Thymus (tissue), 11 donors: ENCODE measurements at regions not wholly inside any gene's neighbourhood (a gene's known extent, or its start where the extent isn't known, plus 50 kb on each side); places are given as distances from the start of the nearest gene placed in this dataset.
"Not testable (repeated sequence)": the region's sequence is repeated elsewhere in the genome, so short reads cannot be mapped to it uniquely, and the experiment has no call there.

Experiments
- DNase-seq, 9 donors: peaks; one replicate each; pipeline ENCODE4 v3.0.0-alpha.2; 2013; ENCODE audit warnings: low spot score in 9 of 9, low read depth in 6 of 9, missing footprints in 1 of 9
- H3K27ac ChIP-seq, 2 donors: one replicate each; pipeline ENCODE4 v1.5.1; 2013; ENCODE audit warnings: control low read depth in 1 of 2, low read depth in 1 of 2, low read length in 1 of 2, mild to moderate bottlenecking in 1 of 2, moderate library complexity in 1 of 2
- H3K27me3 ChIP-seq, 2 donors: one replicate each; pipeline ENCODE4 v1.5.1; 2013; ENCODE audit warnings: low read length in 1 of 2; ENCODE audit not compliant: control insufficient read depth in 2 of 2, insufficient read depth in 1 of 2
- H3K36me3 ChIP-seq, 2 donors: one replicate each; pipeline ENCODE4 v1.5.1; 2013; ENCODE audit warnings: low read length in 1 of 2, mild to moderate bottlenecking in 1 of 2, moderate library complexity in 1 of 2; ENCODE audit not compliant: control insufficient read depth in 2 of 2, insufficient read depth in 2 of 2
- H3K4me1 ChIP-seq, 2 donors: one replicate each; pipeline ENCODE4 v1.5.1; 2013; ENCODE audit warnings: low read length in 2 of 2; ENCODE audit not compliant: control insufficient read depth in 2 of 2, insufficient read depth in 2 of 2
- H3K4me3 ChIP-seq, 2 donors: one replicate each; pipeline ENCODE4 v1.5.1; 2013; ENCODE audit warnings: low read length in 2 of 2, control low read depth in 1 of 2, mild to moderate bottlenecking in 1 of 2
- H3K9me3 ChIP-seq, 2 donors: one replicate each; pipeline ENCODE4 v1.5.1; 2013; ENCODE audit warnings: low read length in 1 of 2, mild to moderate bottlenecking in 1 of 2; ENCODE audit not compliant: control insufficient read depth in 2 of 2, insufficient read depth in 1 of 2
- WGBS: extraction: QIAGEN DNeasy Blood & Tissue Kit; methylation state at CpG from one replicate; pipeline ENCODE4 v1.1.7; 2013; 5-methylcytosine and 5-hydroxymethylcytosine counted together
- donor health status: healthy.

DNA sequence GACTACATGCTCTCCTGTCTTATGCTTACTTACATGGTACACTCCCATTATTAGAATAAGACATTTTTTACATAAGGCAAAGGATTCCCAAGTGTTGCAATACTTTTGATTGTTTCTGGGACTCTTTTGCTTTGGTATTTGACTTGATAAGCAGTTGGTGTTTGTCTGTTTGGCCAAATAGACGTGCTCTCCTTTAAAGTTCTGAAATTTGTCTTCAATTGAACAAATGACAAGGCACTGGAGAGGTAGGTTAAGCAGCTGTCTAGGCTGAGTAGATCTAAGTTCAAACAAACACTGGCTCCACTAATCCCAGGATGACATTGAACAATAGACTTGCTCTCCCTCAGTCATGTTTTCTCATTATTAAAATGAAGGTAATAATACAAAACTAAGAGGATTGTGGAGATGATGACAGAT is 430.5 kb downstream of the STK39 start:
- Histone ChIP-seq H3K27ac (no peak overlapping the region), H3K36me3 (no peaks in the 10 kb centered on the region), H3K4me1 (no peaks in the 10 kb centered on the region), H3K27me3 (no peaks in the 10 kb centered on the region), H3K9me3 (no peaks in the 10 kb centered on the region), H3K4me3 (no peak overlapping the region)
- DNase-seq, result no peak
- WGBS, result 63% methylated on average over 1 of the region's 1 CpG

DNA sequence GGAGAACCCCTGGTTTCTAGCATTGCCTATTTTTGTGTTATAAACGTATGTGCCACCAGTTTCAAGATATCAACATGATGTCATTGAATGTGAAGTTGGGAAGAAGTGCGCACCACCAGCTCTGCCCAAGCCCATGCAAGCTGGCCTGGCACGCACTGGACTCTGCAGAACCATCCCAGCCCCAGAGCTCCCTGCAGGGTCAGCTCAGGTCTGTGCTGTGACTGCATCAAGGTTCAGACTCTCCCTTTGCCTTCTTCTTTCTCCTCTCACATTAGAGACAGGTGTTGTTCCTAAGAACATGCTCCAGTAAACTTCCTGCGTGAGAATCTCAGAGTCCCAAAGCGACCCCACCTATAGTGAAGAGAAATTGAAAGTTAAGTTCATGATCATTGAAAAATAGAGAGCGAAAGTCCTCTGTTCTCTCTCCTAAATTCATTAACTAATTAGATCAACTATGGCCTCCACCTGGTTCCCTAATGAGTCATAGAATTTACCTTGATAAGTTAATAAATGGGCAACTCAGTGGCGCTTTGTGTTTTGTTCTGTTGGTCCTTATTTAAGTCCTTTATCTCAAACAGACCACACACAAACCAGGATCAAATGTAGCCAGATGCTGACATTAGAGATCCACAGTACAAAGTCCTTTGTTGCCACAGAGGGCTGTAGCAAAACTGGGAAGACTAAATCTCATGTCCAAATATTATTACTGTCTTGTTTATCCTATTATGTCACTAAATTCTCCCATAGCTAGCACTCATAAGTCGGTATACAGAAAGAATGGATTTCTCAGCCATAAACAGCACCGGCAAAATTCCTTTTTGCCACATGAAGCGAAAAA is 432.3 kb downstream of the STK39 start:
- DNase-seq, result no peak
- H3K27me3 ChIP-seq, result no peaks in the 10 kb centered on the region
- no peak overlapping the region for H3K27ac ChIP-seq
- no peaks in the 10 kb centered on the region for H3K9me3 ChIP-seq
- H3K4me3 ChIP-seq, result no peak overlapping the region
- no peaks in the 10 kb centered on the region for H3K36me3 ChIP-seq
- WGBS, result 91% methylated on average over 10 of the region's 10 CpGs
- no peaks in the 10 kb centered on the region for H3K4me1 ChIP-seq

DNA sequence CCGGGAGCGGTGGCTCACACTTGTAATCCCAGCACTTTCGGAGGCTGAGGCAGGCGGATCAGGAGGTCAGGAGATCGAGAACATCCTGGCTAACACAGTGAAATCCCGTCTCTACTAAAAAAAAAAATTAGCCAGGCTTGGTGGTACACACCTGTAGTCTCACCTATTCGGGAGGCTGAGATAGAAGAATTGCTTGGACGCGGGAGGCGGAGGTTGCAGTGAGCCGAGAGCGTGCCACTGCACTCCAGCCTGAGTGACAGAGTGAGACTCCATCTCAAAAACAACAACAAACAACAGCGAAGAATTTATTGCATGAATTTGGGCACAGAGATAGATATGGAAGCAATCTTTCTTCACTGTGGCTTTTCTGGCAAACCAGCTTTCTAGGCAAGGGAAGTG is 432.9 kb downstream of the STK39 start:
- H3K27ac ChIP-seq, H3K4me1 ChIP-seq, H3K36me3 ChIP-seq, DNase-seq, H3K27me3 ChIP-seq, H3K9me3 ChIP-seq, H3K4me3 ChIP-seq: not testable (repeated sequence)
- WGBS, result 98% methylated on average over 13 of the region's 13 CpGs

DNA sequence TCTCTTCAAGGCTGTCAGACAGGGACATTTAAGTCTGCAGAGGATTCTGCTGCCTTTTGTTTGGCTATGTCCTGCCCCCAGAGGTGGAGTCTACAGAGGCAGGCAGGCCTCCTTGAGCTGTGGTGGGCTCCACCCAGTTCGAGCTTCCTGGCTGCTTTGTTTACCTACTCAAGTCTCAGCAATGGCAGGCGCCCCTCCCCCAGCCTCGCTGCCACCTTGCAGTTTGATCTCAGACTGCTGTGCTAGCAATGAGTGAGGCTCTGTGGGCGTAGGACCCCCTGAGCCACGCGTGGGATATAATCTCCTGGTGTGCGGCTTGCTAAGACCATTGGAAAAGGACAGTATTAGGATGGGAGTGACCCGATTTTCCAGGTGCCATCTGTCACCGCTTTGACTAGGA is 437.6 kb downstream of the STK39 start:
- not testable (repeated sequence) for H3K4me1 ChIP-seq, H3K4me3 ChIP-seq, H3K27me3 ChIP-seq, H3K36me3 ChIP-seq, DNase-seq, H3K27ac ChIP-seq, H3K9me3 ChIP-seq
- WGBS, result 89% methylated on average over 9 of the region's 9 CpGs

DNA sequence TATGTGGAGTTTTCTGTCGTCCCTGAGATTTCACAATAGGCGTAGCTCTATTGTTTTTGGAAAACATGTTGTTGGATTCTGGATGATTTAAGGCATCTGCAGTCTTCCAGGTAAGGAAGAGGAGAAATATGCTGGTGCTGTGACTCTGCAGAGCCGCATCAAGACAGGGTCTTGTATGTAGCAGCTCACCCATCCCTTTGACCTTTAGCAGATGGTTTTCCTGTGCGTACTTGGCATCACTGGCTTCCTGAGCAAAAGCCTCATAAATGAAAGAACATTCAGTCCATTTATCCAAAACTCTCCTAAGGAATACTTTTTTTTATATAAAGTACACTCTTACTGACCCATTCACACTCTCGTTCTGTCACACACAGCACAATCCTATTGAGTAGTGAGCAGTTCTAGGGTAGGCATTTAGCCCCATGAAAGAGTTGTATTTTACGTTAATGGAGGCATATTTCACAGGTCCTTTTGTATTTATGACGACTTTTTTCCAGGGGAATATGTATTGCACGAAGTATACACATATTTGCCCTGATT is 443.9 kb downstream of the STK39 start:
- Histone ChIP-seq H3K27me3 (no peaks in the 10 kb centered on the region), H3K4me3 (no peak overlapping the region), H3K27ac (no peak overlapping the region), H3K9me3 (no peaks in the 10 kb centered on the region), H3K4me1 (no peaks in the 10 kb centered on the region), H3K36me3 (no peaks in the 10 kb centered on the region)
- 93% methylated on average over 8 of the region's 8 CpGs for WGBS
- DNase-seq, result no peak

DNA sequence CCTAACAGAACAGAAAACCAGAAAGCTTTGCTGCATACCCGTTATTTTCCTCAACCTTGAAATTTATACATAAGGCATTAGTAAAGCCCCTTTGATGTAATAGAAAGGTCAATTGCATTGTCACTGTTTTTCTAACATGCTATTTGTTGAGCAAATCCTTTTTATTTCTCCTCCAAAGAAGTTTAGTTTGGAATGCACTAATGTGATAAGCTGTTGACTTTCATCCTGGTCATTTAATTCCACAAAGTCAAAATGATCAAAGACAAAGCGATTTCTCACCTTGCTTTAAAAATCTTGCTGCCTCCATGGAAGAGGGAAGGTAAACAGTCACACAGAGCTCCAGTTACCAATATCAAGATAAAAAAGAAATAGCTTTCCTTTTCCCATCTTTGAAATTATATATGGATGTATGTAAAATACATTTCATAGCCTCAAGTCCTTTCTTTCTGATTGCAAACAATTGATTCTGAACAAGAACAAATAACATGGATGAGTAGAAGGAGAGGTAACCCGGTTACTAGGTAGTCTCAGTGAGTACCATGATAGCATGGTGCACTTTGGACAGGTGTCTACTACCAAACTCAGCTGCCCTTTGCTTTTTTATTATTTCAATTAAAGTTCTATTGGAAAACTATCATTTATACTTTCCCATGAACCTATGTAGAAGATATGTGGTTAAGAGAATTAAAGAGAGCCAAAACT is 452.7 kb downstream of the STK39 start:
- Histone ChIP-seq H3K27me3 (no peaks in the 10 kb centered on the region), H3K4me1 (no peaks in the 10 kb centered on the region), H3K27ac (no peak overlapping the region), H3K4me3 (no peak overlapping the region), H3K9me3 (no peaks in the 10 kb centered on the region), H3K36me3 (no peaks in the 10 kb centered on the region)
- WGBS, result 87% methylated on average over 3 of the region's 3 CpGs
- no peak for DNase-seq

DNA sequence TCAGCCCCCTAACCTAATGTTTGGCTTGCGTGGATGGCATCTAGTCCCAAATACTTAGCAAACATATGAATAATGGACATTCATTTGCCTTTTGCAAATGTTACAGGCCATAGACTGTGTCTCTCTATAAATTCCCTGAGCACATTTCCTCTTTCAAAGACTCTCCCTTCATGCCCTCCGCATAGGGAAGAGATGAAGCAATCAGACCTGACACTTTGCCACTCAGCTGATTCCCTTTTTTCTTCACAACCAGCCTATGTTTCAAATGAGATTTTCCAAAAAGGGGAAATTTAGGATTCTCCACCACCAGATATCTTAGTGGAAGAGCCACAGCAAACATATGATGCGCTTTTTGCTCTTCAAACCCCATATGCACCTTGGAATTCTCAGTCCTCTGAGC is 453.7 kb downstream of the STK39 start:
- H3K27ac ChIP-seq, result no peak overlapping the region
- no peak for DNase-seq
- no peaks in the 10 kb centered on the region for H3K27me3 ChIP-seq
- WGBS, result 94% methylated on average over 3 of the region's 3 CpGs
- H3K36me3 ChIP-seq, result no peaks in the 10 kb centered on the region
- H3K4me3 ChIP-seq, result no peak overlapping the region
- H3K9me3 ChIP-seq, result no peaks in the 10 kb centered on the region
- H3K4me1 ChIP-seq, result no peaks in the 10 kb centered on the region

DNA sequence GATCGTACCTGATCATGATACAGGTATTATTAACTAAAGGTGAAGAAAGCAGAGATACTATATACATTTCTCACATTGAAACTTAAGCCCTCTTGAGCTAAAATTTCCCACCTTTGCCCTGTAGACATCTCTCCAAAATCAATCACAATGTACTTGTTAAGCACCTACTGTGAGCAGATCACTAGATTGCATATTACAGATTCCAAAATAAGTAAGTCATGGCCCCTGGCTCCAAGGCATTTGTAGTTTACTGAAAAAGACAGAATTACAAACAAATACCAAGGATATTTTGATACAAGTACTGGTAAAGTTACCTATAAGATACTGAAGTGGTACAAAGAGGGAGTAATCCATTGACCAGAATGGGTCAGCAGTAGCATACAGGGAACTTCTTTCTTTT is 455.3 kb downstream of the STK39 start:
- 98% methylated on average over 1 of the region's 1 CpG for WGBS

DNA sequence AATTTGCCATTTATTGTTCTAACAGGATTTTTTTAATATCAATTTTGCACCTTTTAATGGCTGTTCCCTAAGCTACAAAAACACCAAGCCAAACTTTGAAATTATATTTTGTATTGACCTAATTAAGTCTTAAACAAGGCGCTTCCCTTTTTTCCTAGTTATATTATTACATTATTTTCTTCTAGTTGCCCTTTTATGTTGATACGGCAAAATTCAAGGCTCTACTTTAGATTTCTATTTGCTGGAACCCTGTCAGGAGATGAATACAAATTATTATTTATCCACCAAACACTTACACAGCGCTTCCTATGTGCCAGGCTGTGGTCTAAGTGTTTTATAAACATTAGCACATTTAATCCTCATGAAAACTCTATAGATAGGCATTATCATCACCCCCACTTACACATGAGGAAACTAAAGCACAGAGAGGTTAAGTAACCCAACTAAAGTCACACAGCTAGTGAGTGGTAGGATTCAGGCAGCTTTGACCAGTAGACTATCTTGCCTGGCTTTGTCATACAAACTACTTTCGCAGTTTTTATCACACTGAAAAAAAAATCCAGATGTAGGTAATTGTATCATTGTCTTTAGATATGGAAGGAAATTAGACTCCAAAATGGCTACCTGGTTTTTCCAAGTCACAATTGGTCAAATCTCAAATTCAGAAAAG is 456.5 kb downstream of the STK39 start:
- Histone ChIP-seq H3K4me3 (no peak overlapping the region), H3K36me3 (no peaks in the 10 kb centered on the region), H3K4me1 (no peaks in the 10 kb centered on the region), H3K27ac (no peak overlapping the region), H3K27me3 (no peaks in the 10 kb centered on the region), H3K9me3 (no peaks in the 10 kb centered on the region)
- DNase-seq, result no peak
- WGBS, result 98% methylated on average over 4 of the region's 4 CpGs

More for the DNA sequence above, 455.3 kb downstream of the STK39 start:
- H3K27ac ChIP-seq, result no peak overlapping the region
- no peak for DNase-seq
- H3K4me1 ChIP-seq, result no peaks in the 10 kb centered on the region
- no peak overlapping the region for H3K4me3 ChIP-seq
- H3K36me3 ChIP-seq, result no peaks in the 10 kb centered on the region
- H3K27me3 ChIP-seq, result no peaks in the 10 kb centered on the region
- no peaks in the 10 kb centered on the region for H3K9me3 ChIP-seq
